H9 (cell line): ENCODE measurements at regions not wholly inside any gene's neighbourhood (a gene's known extent, or its start where the extent isn't known, plus 50 kb on each side); places are given as distances from the start of the nearest gene placed in this dataset.

ENCODE experiments used
- DNase-seq: peaks from one replicate; pipeline ENCODE4 v3.0.0-alpha.2; 2017
- H2AFZ ChIP-seq: one replicate; pipeline ENCODE4 v1.6.1; 2013; ENCODE audit warnings: mild to moderate bottlenecking, low read length, control low read depth, moderate library complexity
- H2AK5ac ChIP-seq: 2 replicates; pipeline ENCODE4 v1.6.1; 2013; ENCODE audit warnings: low read length, control low read depth, mixed read lengths; ENCODE audit not compliant: insufficient read length
- H2BK120ac ChIP-seq: one replicate; pipeline ENCODE4 v1.6.1; 2013; ENCODE audit warnings: low read depth, mild to moderate bottlenecking, low read length, control low read depth, inconsistent platforms; ENCODE audit not compliant: poor library complexity, severe bottlenecking
- H2BK12ac ChIP-seq: 2 replicates; pipeline ENCODE4 v1.6.1; 2013; ENCODE audit warnings: low read length, control low read depth, mixed read lengths, low read depth; ENCODE audit not compliant: insufficient read length
- H2BK15ac ChIP-seq: 2 replicates; pipeline ENCODE4 v1.6.1; 2013; ENCODE audit warnings: low read depth, low read length, control low read depth
- H2BK20ac ChIP-seq: one replicate; pipeline ENCODE4 v1.6.1; 2013; ENCODE audit warnings: low read depth, mild to moderate bottlenecking, low read length, control low read depth, inconsistent platforms; ENCODE audit not compliant: poor library complexity, severe bottlenecking
- H2BK5ac ChIP-seq: 2 replicates; pipeline ENCODE4 v1.6.1; 2013; ENCODE audit warnings: low read length, control low read depth, mixed read lengths; ENCODE audit not compliant: insufficient read length
- H3K14ac ChIP-seq: 2 replicates; pipeline ENCODE4 v1.6.1; 2013; ENCODE audit warnings: low read length, control low read depth; ENCODE audit not compliant: insufficient read depth
- H3K18ac ChIP-seq: 2 replicates; pipeline ENCODE4 v1.6.1; 2013; ENCODE audit warnings: low read depth, mild to moderate bottlenecking, mixed read lengths, low read length, control low read depth; ENCODE audit not compliant: insufficient read length
- H3K23ac ChIP-seq: 2 replicates; pipeline ENCODE4 v1.6.1; 2013; ENCODE audit warnings: low read length, control low read depth, mixed read lengths, low read depth; ENCODE audit not compliant: insufficient read length
- H3K23me2 ChIP-seq: 2 replicates; pipeline ENCODE4 v1.6.1; 2013; ENCODE audit warnings: low read depth, mild to moderate bottlenecking, mixed read lengths, low read length, control low read depth; ENCODE audit not compliant: insufficient read length, poor library complexity, severe bottlenecking
- H3K27ac ChIP-seq: 2 replicates; pipeline ENCODE4 v1.5.1; 2013; ENCODE audit warnings: low read length, control low read depth, mixed read lengths, low read depth; ENCODE audit not compliant: insufficient read length
- H3K27me3 ChIP-seq: 2 replicates; pipeline ENCODE4 v1.6.1; 2013; ENCODE audit warnings: low read length, control low read depth, inconsistent platforms; ENCODE audit not compliant: insufficient read depth
- H3K4ac ChIP-seq: 2 replicates; pipeline ENCODE4 v1.6.1; 2013; ENCODE audit warnings: low read depth, mild to moderate bottlenecking, control low read depth, inconsistent platforms, low read length, moderate library complexity
- H3K4me1 ChIP-seq: 2 replicates; pipeline ENCODE4 v1.6.1; 2013; ENCODE audit warnings: low read length, control low read depth, inconsistent platforms; ENCODE audit not compliant: insufficient read depth
- H3K4me2 ChIP-seq: 2 replicates; pipeline ENCODE4 v1.6.1; 2013; ENCODE audit warnings: low read length, control low read depth, mixed read lengths; ENCODE audit not compliant: insufficient read length, insufficient read depth
- H3K56ac ChIP-seq: 2 replicates; pipeline ENCODE4 v1.6.1; 2013; ENCODE audit warnings: low read depth, mild to moderate bottlenecking, mixed read lengths, low read length, control low read depth; ENCODE audit not compliant: insufficient read length
- H3K79me1 ChIP-seq: 2 replicates; pipeline ENCODE4 v1.6.1; 2013; ENCODE audit warnings: low read depth, mild to moderate bottlenecking, moderate library complexity, low read length, control low read depth, inconsistent platforms; ENCODE audit not compliant: insufficient read depth, poor library complexity, severe bottlenecking
- H3K79me2 ChIP-seq: 2 replicates; pipeline ENCODE4 v1.6.1; 2013; ENCODE audit warnings: low read length, control low read depth, inconsistent platforms; ENCODE audit not compliant: insufficient read depth
- H3K9ac ChIP-seq: 2 replicates; pipeline ENCODE4 v1.6.1; 2013; ENCODE audit warnings: low read length, control low read depth, mixed read lengths; ENCODE audit not compliant: insufficient read length; ENCODE audit errors: extremely low read depth
- H3K9me3 ChIP-seq: one replicate; pipeline ENCODE4 v1.6.1; 2013; ENCODE audit warnings: low read depth, low read length, inconsistent platforms; ENCODE audit not compliant: control insufficient read depth
- H3T11ph ChIP-seq: one replicate; pipeline ENCODE4 v1.6.1; 2013; ENCODE audit warnings: mild to moderate bottlenecking, low read length, control low read depth, inconsistent platforms
- H4K20me1 ChIP-seq: one replicate; pipeline ENCODE4 v1.6.1; 2013; ENCODE audit not compliant: control insufficient read depth, insufficient read length, insufficient read depth
- H4K5ac ChIP-seq: 2 replicates; pipeline ENCODE4 v1.6.1; 2013; ENCODE audit warnings: low read depth, mild to moderate bottlenecking, mixed read lengths, low read length, control low read depth; ENCODE audit not compliant: insufficient read length
- H4K8ac ChIP-seq: replicated peaks from 2 replicates; pipeline ENCODE4 v1.6.1; 2013; ENCODE audit warnings: low read length, control low read depth, mixed read lengths, low read depth; ENCODE audit not compliant: insufficient read length
- H4K91ac ChIP-seq: 2 replicates; pipeline ENCODE4 v1.6.1; 2013; ENCODE audit warnings: low read depth, mild to moderate bottlenecking, moderate library complexity, mixed read lengths, low read length, control low read depth; ENCODE audit not compliant: insufficient read length
- H3K27ac Mint-ChIP-seq, 3 experiments: 2 replicates in 2 of 3; 3 replicates in 1 of 3; pipeline ENCODE4 v1.8.0; 2020 to 2021; ENCODE audit warnings: mixed read lengths in 3 of 3, mild to moderate bottlenecking in 1 of 3, moderate library complexity in 1 of 3
- H3K27me3 Mint-ChIP-seq: 2 replicates; pipeline ENCODE4 v1.8.0; 2021; ENCODE audit warnings: low read depth, mild to moderate bottlenecking, moderate library complexity, mixed read lengths
- H3K36me3 Mint-ChIP-seq, 3 experiments: 2 replicates in 2 of 3; 3 replicates in 1 of 3; pipeline ENCODE4 v1.8.0; 2020 to 2021; ENCODE audit warnings: low read depth in 3 of 3, mixed read lengths in 3 of 3; ENCODE audit not compliant: insufficient read depth in 1 of 3
- H3K4me1 Mint-ChIP-seq, 2 experiments: 2 replicates each; pipeline ENCODE4 v1.8.0; 2020; ENCODE audit warnings: mixed read lengths in 2 of 2
- H3K4me3 Mint-ChIP-seq, 2 experiments: 2 replicates in 1 of 2; 3 replicates in 1 of 2; pipeline ENCODE4 v1.8.0; 2020 to 2021; ENCODE audit warnings: mild to moderate bottlenecking in 2 of 2, mixed read lengths in 2 of 2, moderate library complexity in 1 of 2
- H3K9me3 Mint-ChIP-seq, 2 experiments: 2 replicates in 1 of 2; 3 replicates in 1 of 2; pipeline ENCODE4 v1.8.0; 2020; ENCODE audit warnings: mild to moderate bottlenecking in 2 of 2, mixed read lengths in 2 of 2, moderate library complexity in 1 of 2
- CTCF ChIP-seq: fragments of 200-600 bp; sonication (generic); conservative IDR thresholded peaks from 3 replicates; pipeline ENCODE4 v1.8.0; 2021; ENCODE audit warnings: antibody characterized with exemption, mild to moderate bottlenecking
- WGBS: extraction: QIAGEN DNeasy Blood & Tissue Kit; methylation state at CpG from one replicate; pipeline ENCODE4 v1.1.7; 2013; ENCODE audit warnings: missing lambda C conversion rate, low lambda C conversion rate, mixed read lengths; ENCODE audit not compliant: insufficient read length; ENCODE audit errors: extremely low coverage; 5-methylcytosine and 5-hydroxymethylcytosine counted together

GRCh38 chr15:62506217-62506805 is 341.2 kb upstream of the C2CD4B start:
- no peaks in the 10 kb centered on the region for H3K79me2 ChIP-seq
- no peak overlapping the region for H3K14ac ChIP-seq
- no peak overlapping the region for H3K23ac ChIP-seq
- no peak overlapping the region for H2AFZ ChIP-seq
- H4K8ac ChIP-seq = no peak overlapping the region
- H3K56ac ChIP-seq = no peak overlapping the region
- Mint-ChIP-seq H3K36me3 (no peaks in the 10 kb centered on the region; a peak in 1 of 7 replicates), H3K27ac (peak overlapping the region in 1 of 3 experiments; percentile 33; a peak in 1 of 7 replicates), H3K4me1 (peaks cover 19 to 38% of the 10 kb centered on the region in 2 experiments), H3K4me3 (no peak overlapping the region), H3K9me3 (no peaks in the 10 kb centered on the region), H3K27me3 (no peaks in the 10 kb centered on the region)
- H2BK12ac ChIP-seq = no peak overlapping the region
- no peak overlapping the region for H4K91ac ChIP-seq
- H3K27me3 ChIP-seq = no peaks in the 10 kb centered on the region
- no CpG with 5 or more reads among the region's 1 CpG for WGBS
- no peak overlapping the region for H3K4me2 ChIP-seq
- no peak overlapping the region for H2BK5ac ChIP-seq
- no peaks in the 10 kb centered on the region for H3K23me2 ChIP-seq
- no peak overlapping the region for H3K18ac ChIP-seq
- no peak overlapping the region for H2BK120ac ChIP-seq
- TF ChIP-seq CTCF = no peak
- no peaks in the 10 kb centered on the region; the same call in 1 of the 2 replicates for H3K4me1 ChIP-seq
- H2BK20ac ChIP-seq = no peak overlapping the region
- H3K4ac ChIP-seq = no peak overlapping the region
- H3K9ac ChIP-seq = no peak overlapping the region
- no peak for DNase-seq
- no peaks in the 10 kb centered on the region for H4K20me1 ChIP-seq
- no peaks in the 10 kb centered on the region for H3K9me3 ChIP-seq
- H2BK15ac ChIP-seq = no peak overlapping the region
- H3T11ph ChIP-seq = no peak overlapping the region
- H2AK5ac ChIP-seq = no peak overlapping the region
- H4K5ac ChIP-seq = no peak overlapping the region
- no peaks in the 10 kb centered on the region for H3K79me1 ChIP-seq
- no peak overlapping the region for H3K27ac ChIP-seq
